SK-N-SH (cell line): ENCODE measurements at regions not wholly inside any gene's neighbourhood (a gene's known extent, or its start where the extent isn't known, plus 50 kb on each side); places are given as distances from the start of the nearest gene placed in this dataset.

Source experiments
- CTCF ChIA-PET: fragments of 300-600, 350-600 bp; formaldehyde crosslinking; extraction: SDS; loops from one replicate; lab custom pipeline; 2021; lab: Yijun Ruan, JAX
- POLR2A ChIA-PET: fragments of 350-600 bp; sonication (Branson Sonifier 250); formaldehyde crosslinking; extraction: SDS; loops from one replicate; lab custom pipeline; 2020; ENCODE audit warnings: antibody characterized with exemption, inconsistent platforms; lab: Yijun Ruan, JAX
- DNase-seq: peaks from one replicate; pipeline ENCODE4 v3.0.0; 2012
- H2AFZ ChIP-seq: fragments of 200-600 bp; sonication (generic); 2 replicates; pipeline ENCODE4 v1.8.1; 2016; ENCODE audit warnings: antibody characterized with exemption, mild to moderate bottlenecking, low read depth
- H3F3A ChIP-seq: fragments of 200-600 bp; sonication (generic); replicated peaks from 2 replicates; pipeline ENCODE3; 2016; ENCODE audit warnings: antibody characterized with exemption, mild to moderate bottlenecking; ENCODE audit not compliant: insufficient read depth
- H3K27ac ChIP-seq, 2 experiments: fragments of 200-500 bp in 1 of 2; fragments of 200-600 bp in 1 of 2; sonication (Bioruptor generic) in 1 of 2; sonication (generic), shearing (Covaris generic) in 1 of 2; 2 replicates each; pipeline versions ENCODE4 v1.5.1 to v1.6.1; 2014 to 2016; ENCODE audit warnings: low read depth in 2 of 2, inconsistent platforms in 1 of 2, low read length in 1 of 2, mild to moderate bottlenecking in 1 of 2, mixed read lengths in 1 of 2
- H3K27me3 ChIP-seq: fragments of 200-600 bp; sonication (generic), shearing (Covaris generic); 2 replicates; pipeline ENCODE4 v1.6.1; 2016; ENCODE audit warnings: mixed run types; ENCODE audit not compliant: insufficient read depth
- H3K36me3 ChIP-seq, 2 experiments: fragments of 200-500 bp in 1 of 2; fragments of 200-600 bp in 1 of 2; sonication (Bioruptor generic) in 1 of 2; sonication (generic) in 1 of 2; replicated peaks in 1 of 2; 2 replicates each; pipeline versions ENCODE3 to v1.5.1; 2014 to 2016; ENCODE audit warnings: low read length in 1 of 2, mild to moderate bottlenecking in 1 of 2; ENCODE audit not compliant: insufficient read depth in 2 of 2, control insufficient read depth in 1 of 2
- H3K4me1 ChIP-seq, 2 experiments: fragments of 200-500 bp in 1 of 2; fragments of 200-600 bp in 1 of 2; sonication (Bioruptor generic) in 1 of 2; sonication (generic), shearing (Covaris generic) in 1 of 2; 2 replicates each; pipeline versions ENCODE4 v1.5.1 to v1.6.1; 2014 to 2016; ENCODE audit warnings: low read depth in 1 of 2, low read length in 1 of 2, mixed run types in 1 of 2; ENCODE audit not compliant: insufficient read depth in 2 of 2, control insufficient read depth in 1 of 2
- H3K4me2 ChIP-seq: fragments of 200-600 bp; sonication (generic), shearing (Covaris generic); 2 replicates; pipeline ENCODE4 v1.6.1; 2017; ENCODE audit warnings: mixed run types
- H3K4me3 ChIP-seq, 2 experiments: fragments of 200-500 bp in 1 of 2; fragments of 200-600 bp in 1 of 2; sonication (Bioruptor generic) in 1 of 2; sonication (generic), shearing (Covaris generic) in 1 of 2; 2 replicates each; pipeline versions ENCODE4 v1.5.1 to v1.8.1; 2014 to 2016; ENCODE audit warnings: low read depth in 2 of 2, inconsistent platforms in 1 of 2, low read length in 1 of 2, mild to moderate bottlenecking in 1 of 2, mixed read lengths in 1 of 2, moderate library complexity in 1 of 2
- H3K79me2 ChIP-seq: fragments of 200-600 bp; sonication (generic); 2 replicates; pipeline ENCODE4 v1.8.1; 2017; ENCODE audit warnings: mild to moderate bottlenecking; ENCODE audit not compliant: insufficient read depth
- H3K9ac ChIP-seq: fragments of 200-600 bp; sonication (generic); 2 replicates; pipeline ENCODE4 v1.6.1; 2017; ENCODE audit warnings: mixed run types
- H3K9me2 ChIP-seq: fragments of 200-600 bp; sonication (generic); 2 replicates; pipeline ENCODE4 v1.6.1; 2017; ENCODE audit warnings: mixed run types
- H3K9me3 ChIP-seq: fragments of 200-600 bp; sonication (generic); 2 replicates; pipeline ENCODE4 v1.6.1; 2017; ENCODE audit warnings: mixed run types, mild to moderate bottlenecking, moderate library complexity
- H4K20me1 ChIP-seq: fragments of 200-600 bp; sonication (generic); 2 replicates; pipeline ENCODE4 v1.6.1; 2017; ENCODE audit warnings: mild to moderate bottlenecking, mixed run types; ENCODE audit not compliant: insufficient read depth
- CTCF ChIP-seq: fragments of 200-600 bp; sonication (generic); IDR thresholded peaks from 2 replicates; pipeline ENCODE4 v1.6.1; 2017; ENCODE audit warnings: antibody characterized with exemption, mild to moderate bottlenecking, moderate library complexity
- ELF1 ChIP-seq: IDR thresholded peaks from 2 replicates; pipeline ENCODE4 v1.4.0; 2012
- EZH2phosphoT487 ChIP-seq: fragments of 200-600 bp; sonication (generic); IDR thresholded peaks from 2 replicates; pipeline ENCODE4 v1.6.1; 2017; ENCODE audit warnings: low read depth, mixed run types, mild to moderate bottlenecking, antibody characterized with exemption, moderate library complexity, borderline replicate concordance
- GATA2 ChIP-seq: sonication (generic); formaldehyde crosslinking; IDR thresholded peaks from 2 replicates; pipeline ENCODE4 v1.5.0; 2020; ENCODE audit warnings: mild to moderate bottlenecking, missing genetic modification reagents
- JUND ChIP-seq: IDR thresholded peaks from 2 replicates; pipeline ENCODE4 v1.4.0; 2012
- MAX ChIP-seq: IDR thresholded peaks from 2 replicates; pipeline ENCODE4 v1.4.0; 2012; ENCODE audit warnings: low read depth
- NFIC ChIP-seq: IDR thresholded peaks from 2 replicates; pipeline ENCODE4 v1.4.0; 2012; ENCODE audit warnings: borderline replicate concordance
- NRF1 ChIP-seq: IDR thresholded peaks from 2 replicates; pipeline ENCODE4 v1.6.1; 2012; ENCODE audit warnings: low read depth, mild to moderate bottlenecking, low read length
- POLR2AphosphoS5 ChIP-seq: IDR thresholded peaks from 2 replicates; pipeline ENCODE4 v1.6.1; 2012; ENCODE audit warnings: low read depth, low read length
- RAD21 ChIP-seq: IDR thresholded peaks from 2 replicates; pipeline ENCODE4 v1.6.1; 2012; ENCODE audit warnings: mild to moderate bottlenecking, low read length
- RFX5 ChIP-seq: IDR thresholded peaks from 2 replicates; pipeline ENCODE4 v1.6.1; 2012; ENCODE audit warnings: mild to moderate bottlenecking, improper control_type of control experiment, low read length
- TAF1 ChIP-seq: IDR thresholded peaks from 2 replicates; pipeline ENCODE4 v1.6.1; 2012; ENCODE audit warnings: low read depth, mild to moderate bottlenecking, low read length, moderate library complexity, borderline replicate concordance
- TEAD4 ChIP-seq: IDR thresholded peaks from 2 replicates; pipeline ENCODE4 v1.4.0; 2012; ENCODE audit warnings: mild to moderate bottlenecking, borderline replicate concordance; ENCODE audit not compliant: insufficient read depth
- WGBS: methylation state at CpG from one replicate; pipeline ENCODE4 v1.1.6; 2017; ENCODE audit warnings: low lambda C conversion rate; 5-methylcytosine and 5-hydroxymethylcytosine counted together
- TF ChIP-seq, protein P1 (sequence below): IDR thresholded peaks from 2 replicates; pipeline ENCODE4 v1.6.1; 2012; ENCODE audit warnings: mild to moderate bottlenecking, low read depth, low read length, moderate library complexity

DNA sequence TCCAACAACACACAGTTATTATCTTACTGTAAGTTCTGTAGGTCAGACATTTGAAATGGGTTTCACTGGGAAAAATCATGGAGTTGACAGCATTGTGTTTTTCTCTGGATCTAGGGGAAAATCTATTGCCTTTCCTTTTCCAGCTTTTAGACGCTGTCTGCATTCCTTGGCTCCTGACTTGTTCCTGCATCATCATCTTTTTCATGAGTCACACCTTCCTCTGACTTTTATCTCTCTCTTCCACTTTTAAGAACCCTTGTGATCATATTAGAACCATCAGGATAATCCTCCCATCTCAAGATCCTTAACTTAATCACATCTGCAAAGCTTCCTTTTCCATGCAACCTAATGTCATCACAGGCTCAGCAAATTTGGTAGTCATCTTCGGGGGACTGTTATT is 1454.8 kb downstream of the RPA4 start:
- Histone ChIP-seq H3K4me3 (no peak overlapping the region), H2AFZ (no peak overlapping the region), H3K9ac (no peak overlapping the region), H4K20me1 (no peaks in the 10 kb centered on the region), H3K4me1 (no peaks in the 10 kb centered on the region), H3K36me3 (no peaks in the 10 kb centered on the region), H3K9me2 (no peaks in the 10 kb centered on the region), H3K9me3 (peaks cover 3% of the 10 kb centered on the region; the same call in 1 of the 2 replicates), H3K27me3 (no peaks in the 10 kb centered on the region), H3F3A (no peaks in the 10 kb centered on the region), H3K4me2 (no peak overlapping the region), H3K79me2 (no peaks in the 10 kb centered on the region)
- CTCF ChIA-PET, result interaction anchor here (0.6 kb wide), 1 partner anchor 1290 kb away, joined by 3 read pairs; no protein-coding TSS in a partner anchor
- DNase-seq, result no peak
- POLR2A ChIA-PET, result no interaction called here
- WGBS, result 3% methylated on average over 2 of the region's 2 CpGs
- TF ChIP-seq, protein P1, sequence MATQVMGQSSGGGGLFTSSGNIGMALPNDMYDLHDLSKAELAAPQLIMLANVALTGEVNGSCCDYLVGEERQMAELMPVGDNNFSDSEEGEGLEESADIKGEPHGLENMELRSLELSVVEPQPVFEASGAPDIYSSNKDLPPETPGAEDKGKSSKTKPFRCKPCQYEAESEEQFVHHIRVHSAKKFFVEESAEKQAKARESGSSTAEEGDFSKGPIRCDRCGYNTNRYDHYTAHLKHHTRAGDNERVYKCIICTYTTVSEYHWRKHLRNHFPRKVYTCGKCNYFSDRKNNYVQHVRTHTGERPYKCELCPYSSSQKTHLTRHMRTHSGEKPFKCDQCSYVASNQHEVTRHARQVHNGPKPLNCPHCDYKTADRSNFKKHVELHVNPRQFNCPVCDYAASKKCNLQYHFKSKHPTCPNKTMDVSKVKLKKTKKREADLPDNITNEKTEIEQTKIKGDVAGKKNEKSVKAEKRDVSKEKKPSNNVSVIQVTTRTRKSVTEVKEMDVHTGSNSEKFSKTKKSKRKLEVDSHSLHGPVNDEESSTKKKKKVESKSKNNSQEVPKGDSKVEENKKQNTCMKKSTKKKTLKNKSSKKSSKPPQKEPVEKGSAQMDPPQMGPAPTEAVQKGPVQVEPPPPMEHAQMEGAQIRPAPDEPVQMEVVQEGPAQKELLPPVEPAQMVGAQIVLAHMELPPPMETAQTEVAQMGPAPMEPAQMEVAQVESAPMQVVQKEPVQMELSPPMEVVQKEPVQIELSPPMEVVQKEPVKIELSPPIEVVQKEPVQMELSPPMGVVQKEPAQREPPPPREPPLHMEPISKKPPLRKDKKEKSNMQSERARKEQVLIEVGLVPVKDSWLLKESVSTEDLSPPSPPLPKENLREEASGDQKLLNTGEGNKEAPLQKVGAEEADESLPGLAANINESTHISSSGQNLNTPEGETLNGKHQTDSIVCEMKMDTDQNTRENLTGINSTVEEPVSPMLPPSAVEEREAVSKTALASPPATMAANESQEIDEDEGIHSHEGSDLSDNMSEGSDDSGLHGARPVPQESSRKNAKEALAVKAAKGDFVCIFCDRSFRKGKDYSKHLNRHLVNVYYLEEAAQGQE, result no peak
- no peak for TF ChIP-seq GATA2
- TF ChIP-seq TAF1, result no peak
- TF ChIP-seq TEAD4, result no peak
- TF ChIP-seq, all 33 proteins: peak for 0
- H3K27ac ChIP-seq, result no peak overlapping the region

DNA sequence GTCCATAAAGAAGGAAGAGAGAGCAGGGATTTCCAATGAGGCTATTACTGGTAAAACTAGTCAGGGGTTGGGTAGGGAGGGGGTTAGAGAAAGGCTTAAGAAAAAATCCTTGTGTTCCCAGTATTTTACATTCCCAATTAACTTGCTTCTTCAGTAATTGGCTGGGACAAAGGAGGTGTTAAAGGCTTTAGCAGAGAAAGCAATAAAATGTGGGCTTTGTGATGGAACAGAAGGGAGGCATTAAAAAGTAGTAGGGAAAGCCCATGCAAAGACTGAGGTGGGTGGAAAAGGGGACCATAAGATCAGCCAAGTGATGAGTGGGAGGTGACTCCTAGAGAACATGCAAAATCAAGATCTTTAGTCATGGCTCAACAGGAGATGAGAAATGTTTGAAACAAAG is 1467.2 kb downstream of the RPA4 start:
- Histone ChIP-seq H2AFZ (no peak overlapping the region), H3K4me1 (no peaks in the 10 kb centered on the region), H3K9me3 (no peaks in the 10 kb centered on the region), H3K4me3 (no peak overlapping the region), H3K27me3 (no peaks in the 10 kb centered on the region), H4K20me1 (no peaks in the 10 kb centered on the region), H3K9me2 (no peaks in the 10 kb centered on the region), H3K79me2 (no peaks in the 10 kb centered on the region), H3K9ac (no peak overlapping the region), H3K27ac (no peak overlapping the region), H3K4me2 (no peak overlapping the region), H3F3A (no peaks in the 10 kb centered on the region), H3K36me3 (no peaks in the 10 kb centered on the region)
- no peak for DNase-seq
- ChIA-PET CTCF (no interaction called here), POLR2A (no interaction called here)
- TF ChIP-seq RFX5, result no peak
- TF ChIP-seq MAX, result no peak

DNA sequence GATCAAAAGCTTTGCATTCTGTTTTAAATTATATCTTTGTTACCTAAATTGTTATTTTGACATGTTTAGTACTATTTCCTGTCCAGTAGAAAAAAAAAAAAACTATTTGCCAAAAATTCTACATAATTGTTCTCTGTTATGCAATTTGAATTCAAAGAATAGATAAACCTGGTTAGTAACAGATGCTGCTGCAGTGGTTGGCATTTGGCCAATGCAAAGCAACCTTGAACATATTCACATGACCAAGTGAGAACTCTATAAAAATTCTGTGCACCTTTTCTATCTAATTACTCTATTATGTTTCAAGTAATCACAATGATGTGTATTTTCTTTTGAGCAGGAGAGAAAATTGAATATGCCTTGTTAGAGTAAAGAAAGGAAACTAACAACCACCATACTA is 1473.4 kb downstream of the RPA4 start:
- no peak overlapping the region for H3K27ac ChIP-seq
- POLR2A ChIA-PET, result no interaction called here
- no peaks in the 10 kb centered on the region for H3K36me3 ChIP-seq
- H4K20me1 ChIP-seq, result no peaks in the 10 kb centered on the region
- no peaks in the 10 kb centered on the region for H3K9me2 ChIP-seq
- H3K9ac ChIP-seq, result no peak overlapping the region
- no peaks in the 10 kb centered on the region for H3K79me2 ChIP-seq
- no peaks in the 10 kb centered on the region for H3K4me1 ChIP-seq
- no peaks in the 10 kb centered on the region for H3K9me3 ChIP-seq
- no peak overlapping the region for H3K4me3 ChIP-seq
- CTCF ChIA-PET, result no interaction called here
- H3K4me2 ChIP-seq, result no peak overlapping the region
- H3K27me3 ChIP-seq, result no peaks in the 10 kb centered on the region
- DNase-seq, result no peak
- no peak overlapping the region for H2AFZ ChIP-seq
- H3F3A ChIP-seq, result no peaks in the 10 kb centered on the region
- TF ChIP-seq, protein P1, result no peak
- TF ChIP-seq TEAD4, result no peak
- no peak for TF ChIP-seq RAD21
- TF ChIP-seq JUND, result no peak
- no peak for TF ChIP-seq EZH2phosphoT487
- no peak for TF ChIP-seq POLR2AphosphoS5
- no peak for TF ChIP-seq ELF1
- TF ChIP-seq NFIC, result no peak
- no peak for TF ChIP-seq CTCF
- no peak for TF ChIP-seq NRF1
